Neuronal stem cell (in vitro differentiated cells): ENCODE measurements at regions not wholly inside any gene's neighbourhood (a gene's known extent, or its start where the extent isn't known, plus 50 kb on each side); places are given as distances from the start of the nearest gene placed in this dataset.

Experiments used
- DNase-seq: peaks from one replicate; pipeline ENCODE4 v3.0.0-alpha.2; 2013; ENCODE audit warnings: low spot score
- H2AFZ ChIP-seq: one replicate; pipeline ENCODE4 v1.6.1; 2013; ENCODE audit warnings: mild to moderate bottlenecking, low read length, inconsistent platforms
- H2AK5ac ChIP-seq: 2 replicates; pipeline ENCODE4 v1.6.1; 2013; ENCODE audit warnings: low read depth, mild to moderate bottlenecking, inconsistent platforms, low read length, moderate library complexity, mixed read lengths
- H2BK120ac ChIP-seq: 2 replicates; pipeline ENCODE4 v1.6.1; 2013; ENCODE audit warnings: low read depth, mild to moderate bottlenecking, inconsistent platforms, low read length, moderate library complexity, mixed read lengths
- H2BK12ac ChIP-seq: one replicate; pipeline ENCODE4 v1.6.1; 2013; ENCODE audit warnings: low read length, inconsistent platforms
- H2BK15ac ChIP-seq: 2 replicates; pipeline ENCODE4 v1.6.1; 2013; ENCODE audit warnings: mild to moderate bottlenecking, low read length, inconsistent platforms, mixed read lengths
- H2BK5ac ChIP-seq: one replicate; pipeline ENCODE4 v1.6.1; 2013; ENCODE audit warnings: inconsistent platforms, mild to moderate bottlenecking, low read length, moderate library complexity
- H3K14ac ChIP-seq: one replicate; pipeline ENCODE4 v1.6.1; 2013; ENCODE audit warnings: low read length, inconsistent platforms
- H3K18ac ChIP-seq: 2 replicates; pipeline ENCODE4 v1.6.1; 2013; ENCODE audit warnings: low read length, inconsistent platforms
- H3K23ac ChIP-seq: 2 replicates; pipeline ENCODE4 v1.6.1; 2013; ENCODE audit warnings: low read depth, mild to moderate bottlenecking, mixed read lengths, low read length, inconsistent platforms; ENCODE audit not compliant: poor library complexity
- H3K27ac ChIP-seq: replicated peaks from 3 replicates; pipeline ENCODE4 v1.5.1; 2013; ENCODE audit warnings: low read length, inconsistent platforms
- H3K27me3 ChIP-seq, 3 experiments: 2 replicates each; pipeline ENCODE4 v1.6.1; 2013; ENCODE audit warnings: low read length in 3 of 3, mild to moderate bottlenecking in 2 of 3, inconsistent platforms in 1 of 3, low read depth in 1 of 3, mixed read lengths in 1 of 3, moderate library complexity in 1 of 3; ENCODE audit not compliant: control insufficient read depth in 3 of 3, insufficient read depth in 3 of 3
- H3K36me3 ChIP-seq, 2 donors: replicated peaks in 1 of 2; 2 replicates each; pipeline ENCODE4 v1.6.1; 2013; ENCODE audit warnings: low read length in 2 of 2; ENCODE audit not compliant: control insufficient read depth in 2 of 2, insufficient read depth in 2 of 2
- H3K4ac ChIP-seq: 2 replicates; pipeline ENCODE4 v1.6.1; 2013; ENCODE audit warnings: inconsistent platforms, mild to moderate bottlenecking, low read length, moderate library complexity
- H3K4me1 ChIP-seq, 2 donors: 1 replicate in 1 of 2; 2 replicates in 1 of 2; pipeline ENCODE4 v1.6.1; 2013; ENCODE audit warnings: low read length in 2 of 2, low read depth in 1 of 2; ENCODE audit not compliant: control insufficient read depth in 2 of 2, insufficient read depth in 1 of 2
- H3K4me2 ChIP-seq: one replicate; pipeline ENCODE4 v1.6.1; 2013; ENCODE audit warnings: mild to moderate bottlenecking, low read length, inconsistent platforms; ENCODE audit not compliant: insufficient read depth, poor library complexity, severe bottlenecking
- H3K4me3 ChIP-seq, 2 donors: 2 replicates each; pipeline ENCODE4 v1.5.1; 2013; ENCODE audit warnings: low read length in 2 of 2, mild to moderate bottlenecking in 2 of 2, inconsistent platforms in 1 of 2, moderate library complexity in 1 of 2
- H3K79me1 ChIP-seq: one replicate; pipeline ENCODE4 v1.6.1; 2013; ENCODE audit warnings: low read depth, mild to moderate bottlenecking, inconsistent platforms, low read length, moderate library complexity
- H3K9ac ChIP-seq: one replicate; pipeline ENCODE4 v1.6.1; 2013; ENCODE audit warnings: mild to moderate bottlenecking, low read depth, low read length, inconsistent platforms; ENCODE audit not compliant: poor library complexity
- H3K9me3 ChIP-seq, 2 donors: replicated peaks in 1 of 2; 2 replicates each; pipeline versions ENCODE3 to v1.6.1; 2013; ENCODE audit warnings: low read length in 2 of 2, mild to moderate bottlenecking in 2 of 2, inconsistent platforms in 1 of 2, low read depth in 1 of 2, mixed read lengths in 1 of 2, moderate library complexity in 1 of 2; ENCODE audit not compliant: control insufficient read depth in 2 of 2, insufficient read depth in 1 of 2
- H4K8ac ChIP-seq: one replicate; pipeline ENCODE4 v1.6.1; 2013; ENCODE audit warnings: low read depth, mild to moderate bottlenecking, inconsistent platforms, low read length, moderate library complexity
- H4K91ac ChIP-seq: one replicate; pipeline ENCODE4 v1.6.1; 2013; ENCODE audit warnings: low read length, low read depth, mild to moderate bottlenecking, inconsistent platforms; ENCODE audit not compliant: poor library complexity
- WGBS, 2 donors: extraction: QIAGEN DNeasy Blood & Tissue Kit; methylation state at CpG; one replicate each; pipeline ENCODE4 v1.1.7; 2013; ENCODE audit warnings: missing lambda C conversion rate in 2 of 2, mixed read lengths in 1 of 2; ENCODE audit not compliant: insufficient read length in 2 of 2, insufficient replicate concordance in 1 of 2; ENCODE audit errors: extremely low coverage in 2 of 2; 5-methylcytosine and 5-hydroxymethylcytosine counted together

- H4K91ac ChIP-seq, result no peak overlapping the region
- H3K4me2 ChIP-seq, result no peak overlapping the region
- no peaks in the 10 kb centered on the region for H3K9me3 ChIP-seq
- DNase-seq, result no peak
- no peaks in the 10 kb centered on the region for H3K4me1 ChIP-seq
- no peak overlapping the region for H2AK5ac ChIP-seq
- H3K4me3 ChIP-seq, result no peak overlapping the region
- no peak overlapping the region for H2BK120ac ChIP-seq
- no peak overlapping the region for H2BK15ac ChIP-seq
- H3K18ac ChIP-seq, result no peak overlapping the region
- H2BK12ac ChIP-seq, result no peak overlapping the region
- no peaks in the 10 kb centered on the region for H3K27me3 ChIP-seq
- H2AFZ ChIP-seq, result peak overlapping the region; percentile 6
- H3K4ac ChIP-seq, result no peak overlapping the region
- H3K36me3 ChIP-seq, result no peaks in the 10 kb centered on the region
- no CpG with 5 or more reads among the region's 1 CpG for WGBS, 2 donors
- H2BK5ac ChIP-seq, result no peak overlapping the region
- no peak overlapping the region for H4K8ac ChIP-seq
- no peak overlapping the region for H3K27ac ChIP-seq
- no peak overlapping the region for H3K14ac ChIP-seq
- H3K79me1 ChIP-seq, result no peaks in the 10 kb centered on the region
- H3K23ac ChIP-seq, result no peak overlapping the region
- H3K9ac ChIP-seq, result no peak overlapping the region
These were observed 126.0 kb upstream of the THSD7A start for GRCh38 chr7:11957956-11958355.

- Histone ChIP-seq H4K8ac (no peak overlapping the region), H3K9me3 (no peaks in the 10 kb centered on the region), H3K23ac (no peak overlapping the region), H3K4me1 (no peaks in the 10 kb centered on the region), H2BK120ac (no peak overlapping the region), H2AFZ (no peak overlapping the region), H3K79me1 (no peaks in the 10 kb centered on the region), H3K4me2 (no peak overlapping the region), H3K4ac (no peak overlapping the region), H4K91ac (no peak overlapping the region), H3K18ac (no peak overlapping the region), H3K36me3 (no peaks in the 10 kb centered on the region), H2BK5ac (no peak overlapping the region), H3K27ac (no peak overlapping the region), H3K9ac (no peak overlapping the region), H3K27me3 (no peaks in the 10 kb centered on the region), H2BK12ac (no peak overlapping the region), H2AK5ac (no peak overlapping the region), H3K4me3 (no peak overlapping the region), H3K14ac (no peak overlapping the region), H2BK15ac (no peak overlapping the region)
- no CpG with 5 or more reads among the region's 2 CpGs for WGBS, 2 donors
- DNase-seq, result no peak
These were observed 127.1 kb upstream of the THSD7A start for GRCh38 chr7:11959121-11959520.

- H2AFZ ChIP-seq, result no peak overlapping the region
- no peak overlapping the region for H4K91ac ChIP-seq
- H3K18ac ChIP-seq, result no peak overlapping the region
- H3K9me3 ChIP-seq, result no peaks in the 10 kb centered on the region
- H2AK5ac ChIP-seq, result no peak overlapping the region
- no peak overlapping the region for H2BK120ac ChIP-seq
- H2BK15ac ChIP-seq, result no peak overlapping the region
- H3K9ac ChIP-seq, result no peak overlapping the region
- H3K36me3 ChIP-seq, result no peaks in the 10 kb centered on the region
- H4K8ac ChIP-seq, result no peak overlapping the region
- no peak overlapping the region for H2BK5ac ChIP-seq
- H3K27me3 ChIP-seq, result no peaks in the 10 kb centered on the region
- DNase-seq, result no peak
- H3K14ac ChIP-seq, result no peak overlapping the region
- H3K4me3 ChIP-seq, result no peak overlapping the region
- no peak overlapping the region for H3K23ac ChIP-seq
- no peaks in the 10 kb centered on the region for H3K4me1 ChIP-seq
- no peak overlapping the region for H3K4ac ChIP-seq
- H2BK12ac ChIP-seq, result no peak overlapping the region
- H3K79me1 ChIP-seq, result no peaks in the 10 kb centered on the region
- H3K27ac ChIP-seq, result no peak overlapping the region
- no peak overlapping the region for H3K4me2 ChIP-seq
These were observed 128.6 kb upstream of the THSD7A start for GRCh38 chr7:11960621-11961020.

DNA sequence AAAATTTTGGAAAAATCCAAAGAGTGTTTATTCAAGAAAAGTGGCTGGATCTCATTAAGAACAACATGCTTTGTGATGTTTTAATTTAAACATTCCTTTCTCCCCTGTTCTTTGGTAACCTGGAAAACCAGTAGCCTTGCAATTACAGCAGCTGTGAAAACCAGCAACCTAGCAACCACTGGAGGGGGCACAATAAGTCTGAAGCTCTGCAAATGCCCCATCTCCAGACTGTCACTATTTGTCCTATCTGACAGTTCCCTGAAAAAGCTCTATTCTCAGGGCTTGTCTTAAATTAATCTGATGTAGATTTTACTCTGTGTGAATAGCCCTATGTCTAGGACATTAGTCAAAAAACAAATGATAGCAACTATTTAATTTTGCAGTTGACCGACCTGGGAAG lies 137.6 kb upstream of the THSD7A start:
- Histone ChIP-seq H3K9ac (no peak overlapping the region), H2AFZ (no peak overlapping the region), H4K91ac (no peak overlapping the region), H2BK5ac (no peak overlapping the region), H2BK120ac (no peak overlapping the region), H2BK15ac (no peak overlapping the region), H4K8ac (no peak overlapping the region), H2AK5ac (no peak overlapping the region), H3K4me3 (no peak overlapping the region), H3K36me3 (no peaks in the 10 kb centered on the region), H3K27me3 (no peaks in the 10 kb centered on the region), H3K9me3 (no peaks in the 10 kb centered on the region), H3K4ac (no peak overlapping the region), H3K4me1 (peaks cover 0 to 6% of the 10 kb centered on the region in 2 donors), H3K23ac (no peak overlapping the region), H2BK12ac (no peak overlapping the region), H3K27ac (no peak overlapping the region), H3K18ac (no peak overlapping the region), H3K4me2 (no peak overlapping the region), H3K14ac (no peak overlapping the region), H3K79me1 (no peaks in the 10 kb centered on the region)
- no CpG with 5 or more reads among the region's 1 CpG for WGBS, 2 donors
- no peak for DNase-seq
